ENCODE measurements at regions not wholly inside any gene's neighbourhood (a gene's known extent, or its start where the extent isn't known, plus 50 kb on each side); places are given as distances from the start of the nearest gene placed in this dataset.

DNA sequence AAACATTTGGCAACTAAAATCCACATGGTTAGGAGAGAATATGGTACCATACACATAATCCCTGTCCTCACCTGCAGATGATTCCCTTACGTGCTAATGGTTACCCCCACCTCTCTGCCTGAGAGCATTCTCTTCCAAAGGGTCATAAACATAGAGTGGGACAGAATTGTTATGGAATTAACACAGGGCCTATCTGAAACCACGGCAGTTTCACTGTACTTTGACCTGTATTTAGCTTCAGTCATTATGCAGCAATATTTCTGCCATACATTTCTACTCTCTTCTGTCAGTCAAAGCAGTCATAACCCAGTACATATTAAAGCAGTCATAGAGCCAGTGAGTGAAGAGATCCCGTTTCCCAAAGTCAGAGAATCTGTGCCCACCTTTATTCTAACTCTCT is 1128.9 kb upstream of the NXPH2 start:
- TF ChIP-seq CTCF (conservative IDR thresholded peaks at IDR 0.05) = no peak
- Mint-ChIP-seq H3K4me3 (no peak overlapping the region), H3K27ac (no peak overlapping the region), H3K27me3 (no peaks in the 10 kb centered on the region), H3K9me3 (no peaks in the 10 kb centered on the region), H3K36me3 (no peaks in the 10 kb centered on the region), H3K4me1 (ENCODE audit: unreplicated experiment) (no peaks in the 10 kb centered on the region)
- DNase-seq (ENCODE audit: extremely low spot score, unreplicated experiment) = no peak

DNA sequence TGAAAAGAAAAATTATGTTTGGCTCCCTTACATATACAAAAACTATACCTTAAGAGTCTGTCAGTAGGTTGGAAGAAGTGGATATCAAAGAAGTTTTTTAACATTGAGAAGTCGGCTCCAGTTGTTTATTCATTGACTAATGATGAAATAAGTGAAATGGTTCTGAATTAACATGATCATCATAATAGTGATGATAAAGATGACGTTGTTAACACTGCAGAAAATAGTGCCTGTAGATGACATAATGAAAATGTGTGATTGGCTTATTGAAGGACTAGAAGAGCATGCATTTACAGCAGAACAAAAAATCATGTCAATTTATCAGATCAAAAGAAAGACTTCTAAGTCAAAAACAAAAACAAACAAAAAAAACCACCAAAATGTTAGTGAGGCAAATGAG is 1125.4 kb upstream of the NXPH2 start:
- Mint-ChIP-seq H3K27me3 (no peaks in the 10 kb centered on the region), H3K9me3 (no peaks in the 10 kb centered on the region), H3K4me1 (ENCODE audit: unreplicated experiment) (no peaks in the 10 kb centered on the region), H3K36me3 (no peaks in the 10 kb centered on the region), H3K27ac (no peak overlapping the region), H3K4me3 (no peak overlapping the region)
- TF ChIP-seq CTCF (conservative IDR thresholded peaks at IDR 0.05) = no peak
- DNase-seq (ENCODE audit: extremely low spot score, unreplicated experiment) = no peak

DNA sequence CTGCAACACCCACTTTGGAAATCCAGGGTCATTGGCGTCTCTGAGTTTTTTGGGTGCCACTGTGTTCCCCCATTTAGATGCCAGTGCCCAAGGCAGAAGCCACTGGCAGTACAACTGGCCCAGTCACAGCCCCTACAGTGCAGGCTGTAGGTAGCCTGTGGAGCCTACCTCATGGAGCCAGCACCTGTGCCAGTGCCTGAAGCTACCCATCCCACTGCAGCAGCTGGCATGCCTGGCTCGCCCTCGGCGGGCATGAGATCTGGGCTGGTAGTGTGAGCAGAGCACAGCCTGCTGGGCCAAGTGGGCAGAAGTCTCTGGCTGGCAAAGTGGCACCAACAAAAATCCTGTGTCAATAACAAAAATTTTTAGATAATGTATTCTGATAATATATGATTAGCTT is 1111.4 kb upstream of the NXPH2 start:
- peaks cover 3% of the 10 kb centered on the region for H3K27me3 Mint-ChIP-seq
- TF ChIP-seq CTCF (conservative IDR thresholded peaks at IDR 0.05) = no peak
- H3K36me3 Mint-ChIP-seq = no peaks in the 10 kb centered on the region
- H3K27ac Mint-ChIP-seq = no peak overlapping the region
- DNase-seq (ENCODE audit: extremely low spot score, unreplicated experiment) = no peak
- H3K4me3 Mint-ChIP-seq = no peak overlapping the region
- H3K4me1 Mint-ChIP-seq (ENCODE audit: unreplicated experiment) = no peaks in the 10 kb centered on the region
- peaks cover 5% of the 10 kb centered on the region for H3K9me3 Mint-ChIP-seq

GRCh38 chr2:139885921-139886498 is 1105.8 kb upstream of the NXPH2 start:
- Mint-ChIP-seq H3K36me3 (no peaks in the 10 kb centered on the region), H3K4me3 (no peak overlapping the region), H3K4me1 (ENCODE audit: unreplicated experiment) (no peaks in the 10 kb centered on the region), H3K27ac (no peak overlapping the region), H3K9me3 (peaks cover 11% of the 10 kb centered on the region), H3K27me3 (no peaks in the 10 kb centered on the region)
- TF ChIP-seq CTCF (conservative IDR thresholded peaks at IDR 0.05) = no peak
- no peak for DNase-seq (ENCODE audit: extremely low spot score, unreplicated experiment)

DNA sequence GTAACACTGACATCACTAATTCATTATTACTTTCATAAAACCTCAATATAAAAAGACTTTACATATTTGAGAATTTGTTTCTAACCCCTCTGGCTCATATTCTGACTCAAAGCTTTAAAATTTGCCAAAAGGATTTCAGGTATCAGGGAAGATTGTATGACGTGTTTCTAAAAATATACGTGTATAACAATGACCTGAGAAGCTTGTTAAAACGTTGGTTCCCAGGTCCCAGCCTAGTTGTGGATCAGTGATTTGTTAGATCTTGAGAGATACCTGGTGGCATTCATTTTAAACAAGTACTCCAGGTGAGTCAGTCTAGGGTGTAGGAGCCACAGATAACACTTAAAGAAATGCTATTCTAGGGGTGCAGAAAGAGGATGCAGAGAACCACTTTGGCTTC is 1096.8 kb upstream of the NXPH2 start:
- peaks cover 4% of the 10 kb centered on the region for H3K9me3 Mint-ChIP-seq

More for the DNA sequence above, 1096.8 kb upstream of the NXPH2 start:
- TF ChIP-seq CTCF (conservative IDR thresholded peaks at IDR 0.05) = no peak
- Mint-ChIP-seq H3K36me3 (no peaks in the 10 kb centered on the region), H3K4me1 (ENCODE audit: unreplicated experiment) (no peaks in the 10 kb centered on the region), H3K27me3 (no peaks in the 10 kb centered on the region), H3K4me3 (no peak overlapping the region), H3K27ac (no peak overlapping the region)
- DNase-seq (ENCODE audit: extremely low spot score, unreplicated experiment) = no peak

Measured in type B pancreatic cell (in vitro differentiated cells).